Renal cortex interstitium (tissue), 11 donors: ENCODE measurements at regions not wholly inside any gene's neighbourhood (a gene's known extent, or its start where the extent isn't known, plus 50 kb on each side); places are given as distances from the start of the nearest gene placed in this dataset.

ENCODE experiments used
- DNase-seq, 11 donors: peaks; one replicate each; pipeline ENCODE4 v3.0.0-alpha.2; 2013; ENCODE audit warnings: low read depth in 9 of 11, low spot score in 4 of 11; ENCODE audit errors: extremely low read depth in 1 of 11

GRCh38 chr2:12824778-12825379 is 108.1 kb downstream of the TRIB2 start:
- peak in 5 of 11 donors; percentile 24 to 35 (median 25) for DNase-seq

GRCh38 chr2:12826781-12827180 is 110.0 kb downstream of the TRIB2 start:
- DNase-seq: no peak

DNA sequence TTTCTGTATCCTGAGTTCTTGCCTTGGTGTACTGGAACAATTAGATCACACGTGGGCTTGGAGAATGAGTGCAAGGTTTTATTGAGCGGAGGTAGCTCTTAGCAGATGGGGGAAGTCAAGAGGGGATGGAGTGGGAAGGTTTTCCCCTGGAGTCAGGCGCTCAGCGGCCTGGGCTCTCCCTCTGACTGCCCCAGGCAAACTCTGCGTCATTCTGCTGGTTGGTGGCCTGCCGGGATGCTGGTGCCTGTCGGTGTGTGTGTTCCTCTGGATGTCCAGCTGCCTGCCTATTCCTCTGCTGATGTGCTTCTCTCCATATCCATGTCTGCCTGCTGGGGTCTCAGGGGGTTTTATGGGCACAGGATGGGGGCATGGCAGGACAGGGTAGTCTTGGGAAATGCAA is 111.0 kb downstream of the TRIB2 start:
- no peak for DNase-seq

DNA sequence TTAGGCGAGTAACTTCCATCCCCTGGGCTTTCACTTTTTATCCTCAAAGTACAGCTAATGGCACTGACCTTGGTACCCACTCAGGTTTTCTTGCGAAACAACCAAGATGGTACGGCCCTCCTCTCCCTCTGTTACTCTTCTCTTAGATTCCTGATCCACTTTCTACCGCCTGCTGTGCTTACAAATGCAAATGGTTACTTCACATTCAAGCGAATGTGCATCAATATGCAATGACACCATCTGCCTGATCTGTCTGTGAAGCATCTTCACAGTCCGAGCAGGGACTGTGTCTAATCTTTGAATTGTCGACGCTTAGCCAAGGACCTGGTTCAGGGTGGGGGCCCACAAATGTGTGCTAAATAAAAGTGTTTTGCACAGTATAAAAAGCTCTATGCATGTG is 112.2 kb downstream of the TRIB2 start:
- DNase-seq: no peak

- DNase-seq: no peak
These were observed 114.3 kb downstream of the TRIB2 start for GRCh38 chr2:12831016-12831415.

GRCh38 chr2:12834239-12834638 is 117.5 kb downstream of the TRIB2 start:
- no peak for DNase-seq

DNA sequence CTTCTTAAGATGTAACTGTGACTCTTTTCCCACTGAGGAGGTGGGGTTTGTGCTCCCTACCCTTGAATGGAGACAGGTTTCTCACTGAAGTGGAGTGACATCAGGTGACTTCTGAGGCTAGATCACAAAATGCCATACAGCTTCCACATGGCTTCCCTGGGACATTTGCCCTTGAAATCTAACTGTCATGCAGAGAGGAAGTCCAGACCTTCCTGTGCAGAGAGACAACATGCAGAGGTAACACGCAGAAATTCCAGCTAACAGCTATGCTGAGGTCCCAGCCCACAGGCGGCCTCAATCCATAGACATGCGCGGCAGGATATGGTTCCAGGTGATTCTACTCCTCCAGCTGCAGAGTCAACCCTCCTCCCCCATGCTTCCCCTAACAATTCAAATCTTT is 119.0 kb downstream of the TRIB2 start:
- DNase-seq: no peak

DNA sequence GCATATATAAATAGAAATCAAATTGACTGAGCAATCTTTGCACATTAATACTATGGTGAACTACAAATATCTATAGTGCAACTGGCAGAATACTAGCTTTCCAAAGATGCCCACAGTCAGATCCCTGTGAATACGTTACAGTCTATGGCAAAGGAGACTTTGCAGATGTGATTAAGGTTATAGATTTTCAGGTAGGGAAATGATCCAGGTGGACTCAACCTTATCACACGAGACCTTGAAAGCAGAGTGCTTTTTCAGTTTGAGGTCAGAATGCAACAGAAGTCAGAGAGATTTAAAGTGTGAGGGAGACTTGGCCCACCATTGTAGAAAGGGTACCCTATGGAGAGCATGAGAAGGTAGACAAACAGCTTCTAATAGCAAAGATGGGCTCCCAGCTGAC is 122.6 kb downstream of the TRIB2 start:
- no peak for DNase-seq

DNA sequence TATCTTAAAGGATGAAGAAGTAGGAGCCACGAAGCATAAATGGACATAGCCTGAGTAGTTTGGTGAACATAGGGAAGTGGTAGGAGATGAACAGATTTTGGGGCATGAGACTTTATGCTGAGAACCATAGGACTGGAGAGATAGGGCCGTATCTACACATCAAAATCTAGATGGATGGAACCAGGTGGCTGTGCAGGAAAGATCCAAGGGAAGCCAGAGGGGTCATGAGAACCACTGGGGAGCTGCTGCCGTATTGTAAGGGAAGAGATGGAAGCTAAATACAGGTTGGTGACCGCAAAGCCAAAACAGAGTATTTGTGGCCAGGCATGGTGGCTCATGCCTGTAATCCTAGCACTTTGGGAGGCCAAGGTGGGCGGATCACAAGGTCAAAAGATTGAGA is 124.3 kb downstream of the TRIB2 start:
- DNase-seq: no peak

DNA sequence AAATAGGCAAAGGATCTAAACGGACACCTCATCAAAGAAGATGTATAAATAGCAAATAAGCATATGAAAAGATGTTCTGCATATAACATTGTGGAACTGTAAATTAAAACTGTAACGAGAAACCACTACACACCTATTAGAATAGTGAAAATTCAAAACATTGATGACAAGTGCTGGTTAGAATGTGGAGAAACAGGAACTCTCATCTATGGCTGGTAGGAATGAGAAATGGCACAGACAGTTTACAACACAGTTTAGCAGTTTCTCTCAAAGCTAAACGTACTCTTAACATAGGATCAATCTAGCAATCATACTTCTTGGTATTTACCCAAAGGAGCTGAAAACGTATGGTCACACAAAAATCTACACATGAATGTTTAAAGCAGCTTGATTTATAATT is 126.2 kb downstream of the TRIB2 start:
- no peak for DNase-seq

DNA sequence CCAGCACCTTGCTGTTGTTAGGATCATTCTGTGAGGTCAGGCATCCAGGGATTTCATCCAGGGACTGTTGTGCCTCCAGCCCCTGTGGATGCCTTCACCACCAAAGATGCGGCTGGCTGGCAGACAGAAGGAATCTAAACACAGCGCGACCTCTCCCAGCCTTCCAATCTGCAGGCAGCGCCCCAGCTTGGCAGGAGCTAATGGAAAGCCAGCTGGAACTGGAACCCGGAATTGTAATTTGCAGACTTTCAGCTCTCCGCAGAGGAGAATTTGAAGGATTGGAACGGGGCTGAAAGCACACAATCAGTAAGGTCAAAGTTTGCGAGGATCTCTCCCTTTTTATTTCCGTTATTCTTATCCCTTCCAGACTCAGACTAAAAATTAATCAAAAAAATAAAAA is 127.8 kb downstream of the TRIB2 start:
- DNase-seq: no peak

DNA sequence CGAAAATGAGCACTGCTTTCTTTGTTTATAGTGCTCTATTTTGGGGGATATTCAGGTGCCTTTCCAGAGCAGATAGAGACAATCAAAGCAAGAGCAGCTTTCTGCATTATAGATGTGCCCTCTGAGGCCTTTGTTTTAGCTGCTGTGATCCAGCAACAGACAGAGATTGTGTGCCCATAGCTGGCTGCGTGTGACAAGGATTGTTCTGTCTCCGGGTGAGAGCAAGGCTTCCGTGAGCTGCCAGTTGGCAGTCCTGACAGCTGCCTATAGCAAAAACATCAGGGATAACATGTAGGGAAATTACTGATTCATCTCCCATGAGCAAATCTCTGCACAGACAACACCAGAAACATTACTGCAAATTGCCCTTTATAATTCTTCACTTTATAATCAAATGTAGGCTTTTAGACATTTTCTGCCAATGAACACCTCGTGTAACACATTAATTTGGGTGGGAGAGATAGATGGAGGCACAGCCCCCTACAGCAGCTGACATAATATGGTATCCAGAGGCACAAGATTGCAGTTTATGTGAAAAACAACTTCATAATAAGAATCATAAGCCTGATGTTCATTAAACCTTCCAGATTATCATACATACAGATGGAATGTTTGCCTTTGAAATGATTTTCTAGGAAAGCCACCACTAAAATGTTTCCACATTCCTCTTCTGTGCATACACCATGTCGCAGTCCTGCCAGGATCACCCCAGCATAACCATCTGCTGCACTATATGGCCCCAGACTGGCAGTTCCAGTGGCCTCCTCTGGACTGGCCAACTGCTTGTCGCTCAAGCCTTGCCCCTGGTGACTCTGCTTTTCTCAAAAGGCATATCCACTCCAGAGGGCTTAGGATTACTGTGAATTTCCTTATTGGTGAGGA is 131.2 kb downstream of the TRIB2 start:
- no peak for DNase-seq

GRCh38 chr2:12852135-12852534 is 135.4 kb downstream of the TRIB2 start:
- DNase-seq: no peak

DNA sequence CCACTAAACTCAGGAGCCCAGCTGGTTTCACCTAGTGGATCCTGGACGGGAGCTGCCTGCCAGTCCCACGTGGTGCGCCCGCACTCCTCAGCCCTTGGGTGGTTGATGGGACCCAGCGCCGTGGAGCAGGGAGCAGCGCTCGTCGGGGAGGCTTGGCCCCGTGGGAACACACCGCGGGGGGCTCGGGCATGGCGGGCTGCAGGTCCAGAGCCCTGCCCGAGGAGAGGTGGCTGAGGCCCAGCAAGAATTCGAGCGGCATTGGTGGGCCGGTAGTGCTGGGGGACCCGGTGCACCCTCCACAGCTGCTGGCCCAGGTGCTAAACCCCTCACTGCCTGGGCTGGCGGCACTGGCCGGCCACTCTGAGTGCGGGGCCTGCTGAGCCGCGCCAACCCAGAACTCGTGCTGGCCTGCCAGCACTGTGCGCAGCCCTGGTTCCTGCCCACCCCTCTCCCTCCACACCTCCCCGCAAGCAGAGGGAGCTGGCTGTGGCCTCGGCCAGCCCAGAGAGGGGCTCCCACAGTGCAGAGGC is 137.3 kb downstream of the TRIB2 start:
- no peak for DNase-seq

- DNase-seq: no peak
These were observed 138.8 kb downstream of the TRIB2 start for GRCh38 chr2:12855508-12855907.

- no peak for DNase-seq
These were observed 140.3 kb downstream of the TRIB2 start for GRCh38 chr2:12856934-12857601.

DNA sequence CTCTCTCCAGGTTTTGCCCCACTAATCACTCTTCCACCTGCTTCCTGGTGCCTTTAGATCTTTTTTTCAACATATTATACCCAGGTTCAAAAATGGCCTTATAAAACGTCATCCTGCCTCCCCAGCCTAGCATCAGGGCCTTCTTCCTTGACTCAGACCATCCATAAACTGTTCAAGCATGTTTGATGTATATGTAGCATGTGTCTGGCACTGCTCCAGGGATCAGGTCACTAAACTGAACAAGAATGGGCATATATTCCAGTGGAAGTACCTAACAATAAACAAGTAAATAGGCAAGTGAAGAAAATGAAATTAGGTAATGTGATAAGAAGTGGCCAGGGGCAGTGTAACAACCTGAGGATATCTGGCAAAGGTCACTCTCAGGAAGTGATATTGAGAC is 141.2 kb downstream of the TRIB2 start:
- no peak for DNase-seq

DNA sequence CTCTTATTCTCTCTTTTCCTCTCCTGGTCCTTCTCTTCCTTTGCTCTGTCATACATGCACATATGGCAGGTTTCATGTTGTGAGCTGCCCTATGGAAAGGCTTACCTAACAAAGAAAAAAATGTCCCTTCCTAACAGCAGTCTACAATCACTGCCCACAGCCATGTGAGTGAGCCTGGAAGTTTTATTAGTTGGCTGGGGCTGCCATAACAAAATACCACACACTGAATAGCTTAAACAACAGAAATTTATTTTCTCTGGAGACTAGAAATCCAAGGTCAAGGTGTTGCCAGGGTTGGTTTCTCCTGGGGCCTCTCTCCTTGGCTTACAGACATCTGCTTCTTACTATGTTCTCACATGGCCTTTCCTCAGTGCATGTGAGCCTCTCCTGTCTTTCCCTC is 142.1 kb downstream of the TRIB2 start:
- no peak for DNase-seq

DNA sequence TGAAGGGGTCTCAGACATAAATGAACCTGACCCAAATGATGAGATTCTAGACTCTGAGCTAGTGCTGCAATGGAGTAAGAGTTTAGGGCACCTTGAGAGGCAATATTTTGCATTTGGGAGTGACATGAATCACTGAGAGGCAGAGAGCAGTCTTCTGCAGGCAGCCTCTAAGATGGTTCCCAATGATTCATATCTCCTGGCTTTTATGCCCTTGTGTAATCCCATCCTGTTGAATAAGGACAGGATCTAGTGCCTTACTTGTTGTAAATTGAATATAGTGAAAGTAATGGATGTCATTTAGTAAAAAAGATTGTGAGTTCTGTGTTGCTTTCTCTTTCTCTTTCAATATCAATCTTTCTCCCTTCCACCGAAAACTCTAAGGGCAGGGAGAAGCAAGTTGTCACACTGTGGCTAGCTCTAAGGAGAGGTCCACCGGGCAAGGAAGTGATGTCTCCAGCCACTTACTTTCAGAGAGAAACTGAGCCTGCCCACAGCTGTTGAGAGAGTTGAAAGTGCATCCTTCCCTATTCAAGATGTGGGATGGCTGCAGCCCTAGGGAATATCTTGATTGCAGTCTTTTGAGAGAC is 144.7 kb downstream of the TRIB2 start:
- no peak for DNase-seq

- DNase-seq: no peak
These were observed 145.8 kb downstream of the TRIB2 start for GRCh38 chr2:12862541-12862940.
